ENCODE measurements at regions not wholly inside any gene's neighbourhood (a gene's known extent, or its start where the extent isn't known, plus 50 kb on each side); places are given as distances from the start of the nearest gene placed in this dataset.

DNA sequence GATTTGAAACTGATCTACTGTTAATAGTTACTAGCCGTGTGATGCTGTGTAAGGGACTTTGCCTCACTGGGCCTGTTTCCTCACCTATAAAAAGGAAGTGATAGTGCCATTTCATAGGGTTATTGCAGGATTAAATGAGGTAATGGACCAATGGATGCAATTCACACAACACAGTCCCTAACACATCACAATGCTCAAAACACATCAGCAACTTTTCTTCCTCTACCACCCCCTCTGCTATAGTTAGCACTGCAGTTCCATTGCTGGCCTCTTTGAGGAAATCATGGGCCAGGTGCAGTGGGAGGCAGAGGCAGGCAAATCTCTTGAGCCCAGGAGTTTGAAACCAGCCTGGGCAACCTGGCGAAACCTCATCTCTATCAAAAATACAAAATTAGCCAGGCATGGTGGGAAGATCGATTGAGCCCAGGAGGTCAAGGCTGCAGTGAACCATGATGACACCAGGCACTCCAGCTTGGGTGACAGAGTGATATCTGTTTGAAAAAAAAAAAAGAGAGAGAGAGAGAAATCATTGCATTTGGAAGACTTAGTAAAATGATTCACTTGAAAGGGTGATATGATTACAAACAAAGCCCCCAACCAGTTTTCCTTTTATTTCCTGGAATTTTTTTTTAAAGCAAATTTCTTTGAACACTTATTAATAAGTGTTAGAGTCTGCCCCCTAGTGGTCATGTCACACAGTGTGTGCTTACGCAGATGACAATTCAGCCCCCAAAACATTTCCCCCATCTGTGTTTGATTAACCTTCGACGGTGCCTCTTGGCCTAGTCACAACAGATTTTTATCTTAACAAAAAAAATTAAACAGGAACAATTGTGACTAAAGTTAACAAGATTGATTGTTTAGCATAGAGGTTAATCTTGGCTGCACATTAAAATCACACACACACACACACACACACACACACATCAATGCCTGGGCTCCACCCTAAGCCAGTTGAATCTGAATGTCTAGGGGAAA, 88.6 kb upstream of the BCL11A start:
- Histone ChIP-seq H3K36me3 (no peaks in the 10 kb centered on the region), H3K27ac (no peak overlapping the region), H3K4me3 (no peak overlapping the region), H3K27me3 (no peaks in the 10 kb centered on the region), H3K4me1 (ENCODE audit: low read depth) (peaks cover 4% of the 10 kb centered on the region), H3K9me3 (ENCODE audit: low read depth) (no peaks in the 10 kb centered on the region)
- peak; percentile 68 to 78 for DNase-seq (ENCODE audit: low read depth in 1 of 2, low spot score in 1 of 2)
- TF ChIP-seq, protein P1, sequence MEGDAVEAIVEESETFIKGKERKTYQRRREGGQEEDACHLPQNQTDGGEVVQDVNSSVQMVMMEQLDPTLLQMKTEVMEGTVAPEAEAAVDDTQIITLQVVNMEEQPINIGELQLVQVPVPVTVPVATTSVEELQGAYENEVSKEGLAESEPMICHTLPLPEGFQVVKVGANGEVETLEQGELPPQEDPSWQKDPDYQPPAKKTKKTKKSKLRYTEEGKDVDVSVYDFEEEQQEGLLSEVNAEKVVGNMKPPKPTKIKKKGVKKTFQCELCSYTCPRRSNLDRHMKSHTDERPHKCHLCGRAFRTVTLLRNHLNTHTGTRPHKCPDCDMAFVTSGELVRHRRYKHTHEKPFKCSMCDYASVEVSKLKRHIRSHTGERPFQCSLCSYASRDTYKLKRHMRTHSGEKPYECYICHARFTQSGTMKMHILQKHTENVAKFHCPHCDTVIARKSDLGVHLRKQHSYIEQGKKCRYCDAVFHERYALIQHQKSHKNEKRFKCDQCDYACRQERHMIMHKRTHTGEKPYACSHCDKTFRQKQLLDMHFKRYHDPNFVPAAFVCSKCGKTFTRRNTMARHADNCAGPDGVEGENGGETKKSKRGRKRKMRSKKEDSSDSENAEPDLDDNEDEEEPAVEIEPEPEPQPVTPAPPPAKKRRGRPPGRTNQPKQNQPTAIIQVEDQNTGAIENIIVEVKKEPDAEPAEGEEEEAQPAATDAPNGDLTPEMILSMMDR (IDR thresholded peaks at IDR 0.05; ENCODE audit: low read depth, low read length) = peak; percentile 81

DNA sequence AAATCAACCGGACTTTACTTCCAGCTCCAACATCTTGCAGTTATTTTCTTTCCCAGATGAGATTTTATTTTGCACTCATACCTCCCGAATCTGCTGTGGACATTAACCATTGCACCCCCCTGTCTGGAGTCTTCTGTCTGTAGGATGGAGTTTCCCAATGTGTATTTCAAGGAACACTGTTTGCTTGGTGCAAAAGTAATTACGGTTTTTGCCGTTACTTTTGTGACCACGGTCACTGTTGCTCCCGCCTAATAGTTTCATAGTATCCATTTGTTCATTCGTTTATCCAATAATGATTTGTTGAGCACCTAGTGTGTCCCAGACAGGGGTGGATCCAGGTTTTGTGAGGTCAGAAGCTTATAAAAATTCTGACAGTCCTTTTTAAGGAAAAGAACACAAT, 90.3 kb upstream of the BCL11A start:
- Histone ChIP-seq H3K27me3 (no peaks in the 10 kb centered on the region), H3K27ac (no peak overlapping the region), H3K36me3 (no peaks in the 10 kb centered on the region), H3K4me1 (ENCODE audit: low read depth) (peaks cover 4% of the 10 kb centered on the region), H3K4me3 (no peak overlapping the region), H3K9me3 (ENCODE audit: low read depth) (no peaks in the 10 kb centered on the region)
- DNase-seq (ENCODE audit: low read depth in 1 of 2, low spot score in 1 of 2) = no peak
- TF ChIP-seq, protein P1 (IDR thresholded peaks at IDR 0.05; ENCODE audit: low read depth, low read length) = no peak

DNA sequence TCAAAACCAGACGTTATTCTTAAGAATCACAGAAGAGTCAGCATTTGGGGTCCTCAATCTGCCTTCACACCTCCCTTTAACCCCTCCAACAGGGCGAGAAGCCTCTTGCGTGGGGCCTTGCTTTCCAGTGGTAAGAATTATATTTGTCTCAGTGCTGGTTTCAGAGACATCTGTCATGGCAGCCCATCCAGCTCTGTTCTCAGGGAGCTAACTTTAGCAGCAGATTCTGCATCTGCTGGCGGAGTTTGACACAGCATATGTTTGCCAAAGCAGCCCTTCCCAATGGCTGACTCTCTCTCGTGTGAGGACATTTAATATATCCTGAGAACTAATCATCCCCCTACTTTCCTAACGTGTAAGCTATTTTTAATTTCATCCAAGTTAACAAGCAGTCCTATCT, 91.5 kb upstream of the BCL11A start:
- TF ChIP-seq, protein P1 (IDR thresholded peaks at IDR 0.05; ENCODE audit: low read depth, low read length) = no peak
- H3K27ac ChIP-seq = peak overlapping the region; percentile 36

DNA sequence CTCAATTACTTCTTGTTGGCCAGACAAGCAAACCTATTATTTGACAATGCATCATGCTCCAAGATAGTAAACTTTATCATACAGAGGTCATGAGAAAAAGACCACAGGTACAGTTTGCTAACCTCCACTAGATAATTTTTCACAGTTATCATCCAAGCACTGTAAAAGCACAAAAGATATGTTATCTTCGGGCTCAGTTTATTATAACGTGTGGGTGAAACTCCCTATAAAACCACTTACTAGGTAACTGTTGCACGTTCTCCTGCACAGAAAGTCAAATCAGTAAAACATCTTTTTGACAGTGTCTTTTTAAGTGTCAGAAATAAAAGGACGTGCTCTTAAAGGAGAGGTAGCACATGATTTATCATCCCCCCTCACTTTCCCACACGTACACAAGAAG, 94.7 kb upstream of the BCL11A start:
- Histone ChIP-seq H3K27ac (no peak overlapping the region), H3K4me1 (ENCODE audit: low read depth) (peaks cover 4% of the 10 kb centered on the region), H3K36me3 (no peaks in the 10 kb centered on the region), H3K27me3 (no peaks in the 10 kb centered on the region), H3K9me3 (ENCODE audit: low read depth) (no peaks in the 10 kb centered on the region), H3K4me3 (no peak overlapping the region)
- no peak for DNase-seq (ENCODE audit: low read depth in 1 of 2, low spot score in 1 of 2)
- TF ChIP-seq, protein P1 (IDR thresholded peaks at IDR 0.05; ENCODE audit: low read depth, low read length) = no peak

More for the DNA sequence above, 91.5 kb upstream of the BCL11A start:
- no peaks in the 10 kb centered on the region for H3K27me3 ChIP-seq
- H3K4me3 ChIP-seq = no peak overlapping the region
- no peaks in the 10 kb centered on the region for H3K36me3 ChIP-seq
- peaks cover 4% of the 10 kb centered on the region for H3K4me1 ChIP-seq (ENCODE audit: low read depth)
- DNase-seq (ENCODE audit: low read depth in 1 of 2, low spot score in 1 of 2) = peak in 1 of 2 donors; percentile 36
- no peaks in the 10 kb centered on the region for H3K9me3 ChIP-seq (ENCODE audit: low read depth)

DNA sequence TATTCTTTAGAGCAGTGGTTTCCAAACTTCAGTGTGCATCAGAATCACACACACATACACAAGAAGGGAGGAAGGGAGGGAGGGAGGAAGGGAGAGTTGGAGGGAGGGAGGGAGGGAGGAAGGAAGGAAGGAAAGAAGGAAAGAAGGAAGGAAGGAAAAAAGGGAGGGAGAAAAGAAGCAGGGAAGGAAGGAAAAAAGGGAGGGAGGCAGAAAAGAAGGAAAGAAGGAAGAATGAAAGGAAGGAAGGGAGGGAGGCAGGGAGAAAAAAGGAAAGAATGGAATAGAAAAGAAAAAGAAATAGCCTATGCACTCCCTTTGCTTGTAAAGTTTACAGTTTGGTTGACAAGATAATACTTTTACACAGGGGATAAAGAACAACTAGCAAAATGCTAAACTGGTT, 96.3 kb upstream of the BCL11A start:
- TF ChIP-seq, protein P1 (IDR thresholded peaks at IDR 0.05; ENCODE audit: low read depth, low read length) = no peak
- no peak for DNase-seq (ENCODE audit: low read depth in 1 of 2, low spot score in 1 of 2)
- Histone ChIP-seq H3K36me3 (no peaks in the 10 kb centered on the region), H3K27me3 (no peaks in the 10 kb centered on the region), H3K27ac (no peak overlapping the region), H3K4me1 (ENCODE audit: low read depth) (peaks cover 4% of the 10 kb centered on the region), H3K4me3 (no peak overlapping the region), H3K9me3 (ENCODE audit: low read depth) (no peaks in the 10 kb centered on the region)

All from cardiac muscle cell (in vitro differentiated cells and primary cell).